GM18507 (cell line): ENCODE measurements at regions not wholly inside any gene's neighbourhood (a gene's known extent, or its start where the extent isn't known, plus 50 kb on each side); places are given as distances from the start of the nearest gene placed in this dataset.

Source experiments
- DNase-seq: peaks from one replicate; pipeline ENCODE4 v3.0.0; 2011; ENCODE audit warnings: low read depth; ENCODE audit not compliant: insufficient read length; ENCODE audit errors: extremely low spot score
- FAIRE-seq: peaks from 2 replicates; lab custom pipeline; 2011; peaks lifted over from hg19 to GRCh38; lab: Jason Lieb, UNC

DNA sequence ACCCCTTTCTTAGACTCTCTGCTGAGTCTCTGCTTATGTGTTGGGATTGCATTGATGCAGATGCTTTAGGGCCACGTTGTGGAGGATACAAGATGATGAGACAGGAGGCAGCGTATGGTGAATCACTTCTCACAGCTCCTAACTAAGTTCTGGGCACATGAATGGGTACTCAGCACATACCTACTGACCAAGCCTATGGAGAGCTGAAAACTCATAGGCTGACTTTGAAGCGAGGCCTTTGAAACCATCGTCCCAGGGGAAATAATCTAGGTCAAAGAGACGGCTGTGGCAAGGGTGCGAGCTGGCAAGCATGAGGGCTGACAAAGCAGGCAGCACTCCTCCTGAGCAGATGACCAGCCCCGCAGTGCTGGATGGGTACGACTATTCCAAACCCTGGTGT, 180.2 kb upstream of the TNP1 start:
- DNase-seq = no peak
- no peak for FAIRE-seq

- DNase-seq = no peak
- no peak for FAIRE-seq
These were observed 178.1 kb upstream of the TNP1 start for GRCh38 chr2:217038001-217038400.

DNA sequence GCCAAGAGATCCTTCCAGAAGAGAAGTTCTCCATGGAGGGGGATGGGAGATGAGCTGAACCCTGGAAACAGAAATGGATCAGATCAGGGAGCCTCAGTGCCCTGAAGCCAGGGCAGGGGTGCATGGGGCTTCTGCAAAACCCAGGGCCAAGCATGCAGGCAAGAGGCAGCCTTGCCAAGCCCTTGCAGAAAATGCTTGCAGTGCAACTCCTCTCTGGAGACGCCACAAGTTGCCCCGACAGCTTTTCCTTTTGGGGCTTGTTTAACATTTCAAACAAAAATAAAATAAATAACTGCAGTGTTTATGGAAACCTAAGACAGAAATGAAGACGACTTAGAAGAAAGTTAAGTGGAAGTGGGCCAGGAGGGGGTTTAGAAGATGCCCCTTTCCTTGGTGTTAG, 177.5 kb upstream of the TNP1 start:
- FAIRE-seq (no peak), DNase-seq (no peak)

DNA sequence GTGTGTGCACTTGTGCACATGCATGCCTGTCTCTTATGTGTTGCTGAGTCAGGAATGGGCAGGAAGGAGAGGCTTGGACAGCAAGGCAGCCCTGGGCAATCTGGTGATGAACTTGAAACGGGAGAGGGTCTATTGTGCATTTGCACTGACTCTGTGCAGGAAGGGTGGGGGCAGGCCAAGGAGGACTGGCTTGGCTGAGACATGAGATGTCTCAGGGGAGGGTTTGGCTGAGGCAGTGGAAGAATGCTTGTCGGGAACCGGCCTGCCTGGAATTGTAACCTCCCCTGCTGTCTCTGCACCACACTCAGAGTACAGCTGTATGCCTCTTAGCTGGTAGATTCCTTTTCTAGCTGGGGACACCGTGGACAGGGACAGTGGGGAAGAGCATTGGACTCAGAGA, 176.1 kb upstream of the TNP1 start:
- DNase-seq (no peak), FAIRE-seq (no peak)

DNA sequence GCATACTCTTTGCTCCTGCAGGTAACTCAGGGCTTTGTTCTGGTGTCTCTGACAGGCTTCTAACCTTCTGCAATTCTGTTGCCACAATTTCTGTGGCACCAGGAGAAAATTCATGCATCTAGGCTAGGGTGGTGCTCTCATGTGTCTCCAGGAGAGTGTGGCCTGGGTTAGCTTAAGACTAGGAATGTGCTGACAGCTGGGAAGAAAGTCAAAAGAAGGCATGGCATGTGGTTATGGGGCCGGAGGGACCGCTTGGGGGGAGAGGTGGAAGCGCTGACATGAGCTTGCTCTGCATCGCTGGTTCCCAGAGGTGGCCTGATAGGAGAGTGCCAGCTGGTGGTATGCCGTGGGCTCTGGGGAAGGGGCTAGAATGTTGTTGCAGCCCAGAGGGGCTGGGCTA, 173.3 kb upstream of the TNP1 start:
- FAIRE-seq = no peak
- no peak for DNase-seq

- no peak for FAIRE-seq
- DNase-seq = no peak
These were observed 171.6 kb upstream of the TNP1 start for GRCh38 chr2:217031445-217031844.

DNA sequence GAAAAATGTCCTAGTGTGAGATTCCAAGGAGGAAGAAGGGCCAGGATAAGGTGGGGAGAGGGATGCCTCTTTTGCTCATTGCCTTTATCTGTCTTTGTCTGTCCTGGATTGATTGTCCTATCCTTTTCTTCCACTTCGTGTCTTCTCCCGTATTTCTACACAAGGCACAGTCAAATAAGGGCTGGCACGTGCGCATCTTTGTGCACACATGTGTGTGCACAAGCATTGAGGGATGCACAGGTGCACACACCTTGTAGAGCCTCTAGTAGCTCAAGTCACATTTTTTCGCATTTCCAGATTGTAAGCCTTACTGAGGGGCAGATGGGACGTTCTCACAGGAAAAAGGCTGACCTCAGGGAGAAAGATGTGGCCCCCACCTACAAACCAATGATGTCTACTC, 170.2 kb upstream of the TNP1 start:
- no peak for FAIRE-seq

DNA sequence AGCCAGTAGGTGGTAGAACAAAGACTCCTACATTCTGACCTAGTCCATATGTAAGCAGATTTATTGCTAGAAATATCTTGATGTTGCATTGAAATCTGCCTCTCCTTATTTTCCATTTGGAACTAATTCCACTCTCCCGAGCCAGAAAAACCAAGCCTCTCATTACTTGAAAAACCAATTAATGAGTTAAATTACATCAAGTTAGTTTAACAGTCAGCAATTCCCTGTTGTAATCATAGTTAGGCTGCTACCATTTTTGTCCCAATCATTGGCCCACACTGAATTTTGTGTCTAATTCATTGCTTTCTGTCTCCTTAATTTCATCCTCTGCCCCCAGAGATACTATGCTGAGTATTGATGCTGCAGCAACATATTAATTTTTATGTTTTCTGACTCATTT, 168.3 kb upstream of the TNP1 start:
- DNase-seq (no peak), FAIRE-seq (no peak)

More for the DNA sequence above, 170.2 kb upstream of the TNP1 start:
- DNase-seq = no peak

GRCh38 chr2:217027414-217027813, 167.6 kb upstream of the TNP1 start:
- no peak for FAIRE-seq
- no peak for DNase-seq

GRCh38 chr2:217026569-217026968, 166.7 kb upstream of the TNP1 start:
- no peak for DNase-seq
- FAIRE-seq = no peak

GRCh38 chr2:217026161-217026560, 166.3 kb upstream of the TNP1 start:
- DNase-seq (no peak), FAIRE-seq (no peak)

GRCh38 chr2:217023611-217024010, 163.7 kb upstream of the TNP1 start:
- DNase-seq (no peak), FAIRE-seq (no peak)

- FAIRE-seq = no peak
- no peak for DNase-seq
These were observed 157.8 kb upstream of the TNP1 start for GRCh38 chr2:217017456-217018252.

- FAIRE-seq = no peak
- DNase-seq = no peak
These were observed 157.0 kb upstream of the TNP1 start for GRCh38 chr2:217016796-217017419.

- DNase-seq = no peak
- FAIRE-seq = no peak
These were observed 154.7 kb upstream of the TNP1 start for GRCh38 chr2:217014328-217015105.

- peak; percentile 9 for FAIRE-seq
- DNase-seq = no peak
These were observed 154.1 kb upstream of the TNP1 start for GRCh38 chr2:217013926-217014325.

GRCh38 chr2:217011576-217011975, 151.7 kb upstream of the TNP1 start:
- no peak for FAIRE-seq
- DNase-seq = no peak

GRCh38 chr2:217010173-217010572, 150.3 kb upstream of the TNP1 start:
- FAIRE-seq (no peak), DNase-seq (no peak)

DNA sequence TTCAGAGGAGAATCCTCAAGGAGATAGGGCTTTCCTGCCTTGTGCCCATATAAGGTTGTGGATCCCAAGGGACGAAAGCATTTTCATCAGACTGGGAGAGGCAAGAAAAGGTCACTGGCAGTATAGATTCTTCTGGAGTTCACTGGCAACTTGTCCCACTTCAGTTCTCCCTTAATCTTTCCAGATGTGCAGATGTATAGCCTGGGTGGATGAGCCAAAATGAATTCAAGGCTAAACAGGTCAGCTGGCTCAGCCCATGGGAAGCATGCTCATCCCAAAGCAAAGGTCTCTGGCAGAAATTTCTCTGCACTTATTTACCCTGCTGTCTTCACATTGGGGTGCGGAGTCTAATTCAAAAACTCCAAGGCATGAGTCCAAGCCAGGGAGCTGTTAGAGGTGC, 148.9 kb upstream of the TNP1 start:
- FAIRE-seq (no peak), DNase-seq (no peak)

DNA sequence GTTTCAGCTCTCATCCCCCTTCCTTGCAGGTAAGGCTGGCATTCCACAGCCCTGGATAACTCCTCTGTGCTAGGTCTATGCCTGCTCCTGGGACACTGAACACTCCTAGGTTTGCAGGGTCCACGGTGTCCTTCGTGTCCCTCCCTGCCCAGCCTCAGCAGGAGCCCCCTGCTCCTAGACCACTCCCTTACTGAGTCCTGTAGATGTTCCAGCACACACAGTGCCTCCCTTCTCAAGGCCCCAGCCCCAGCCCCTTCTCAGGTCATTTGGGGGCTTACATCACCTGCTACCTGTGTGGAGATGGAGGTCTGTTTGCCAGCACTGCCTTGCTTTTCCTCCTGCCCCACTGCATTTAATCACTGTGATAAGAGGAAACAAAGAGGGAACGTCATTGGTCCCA, 146.4 kb upstream of the TNP1 start:
- DNase-seq (no peak), FAIRE-seq (no peak)

GRCh38 chr2:217004656-217005055, 144.8 kb upstream of the TNP1 start:
- FAIRE-seq = no peak
- no peak for DNase-seq
